ENCODE measurements at regions not wholly inside any gene's neighbourhood (a gene's known extent, or its start where the extent isn't known, plus 50 kb on each side); places are given as distances from the start of the nearest gene placed in this dataset.
"Not testable (repeated sequence)": the region's sequence is repeated elsewhere in the genome, so short reads cannot be mapped to it uniquely, and the experiment has no call there.

DNA sequence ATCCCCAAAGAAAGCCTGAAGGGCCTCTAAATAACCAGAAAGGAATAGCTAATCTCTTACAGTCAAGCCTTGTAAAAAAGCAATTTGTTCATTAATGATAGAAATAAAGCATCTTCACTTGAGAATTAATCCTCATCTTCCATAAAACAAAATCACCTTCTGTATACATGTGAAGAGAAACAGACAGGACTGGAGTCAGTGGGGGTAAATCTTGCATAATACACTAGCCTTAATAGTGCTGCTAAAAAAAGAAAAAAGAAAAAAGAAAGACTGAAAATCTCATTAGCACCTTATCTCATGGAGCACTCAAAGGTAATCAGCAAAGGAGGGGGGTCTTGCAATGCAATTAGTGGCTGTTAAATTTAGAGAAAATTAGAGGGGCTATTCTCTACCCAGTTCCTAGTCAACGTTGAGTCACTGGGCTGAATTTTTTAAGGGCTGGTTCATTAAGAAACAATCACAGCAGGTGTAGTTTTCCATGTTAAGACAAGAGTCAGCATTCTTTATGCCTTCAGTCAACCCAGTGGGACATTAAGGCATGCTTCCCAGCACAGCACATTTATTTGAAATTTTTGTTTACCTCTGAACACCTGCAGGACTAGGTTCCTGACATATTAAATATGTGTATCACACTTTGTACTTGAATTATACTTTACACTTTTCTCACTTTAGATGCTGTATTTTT lies 1455.7 kb upstream of the CELF2 start:
- no peak for FAIRE-seq
- DNase-seq: no peak
- intact Hi-C loops (cut with DNase I): no loop called here
- Histone ChIP-seq H3K27me3 (no peaks in the 10 kb centered on the region), H3K4me3 (no peak overlapping the region), H3K27ac (no peak overlapping the region), H3K36me3 (no peaks in the 10 kb centered on the region), H3K9me3 (no peaks in the 10 kb centered on the region), H3K4me1 (no peaks in the 10 kb centered on the region)
- TF ChIP-seq, protein P1, sequence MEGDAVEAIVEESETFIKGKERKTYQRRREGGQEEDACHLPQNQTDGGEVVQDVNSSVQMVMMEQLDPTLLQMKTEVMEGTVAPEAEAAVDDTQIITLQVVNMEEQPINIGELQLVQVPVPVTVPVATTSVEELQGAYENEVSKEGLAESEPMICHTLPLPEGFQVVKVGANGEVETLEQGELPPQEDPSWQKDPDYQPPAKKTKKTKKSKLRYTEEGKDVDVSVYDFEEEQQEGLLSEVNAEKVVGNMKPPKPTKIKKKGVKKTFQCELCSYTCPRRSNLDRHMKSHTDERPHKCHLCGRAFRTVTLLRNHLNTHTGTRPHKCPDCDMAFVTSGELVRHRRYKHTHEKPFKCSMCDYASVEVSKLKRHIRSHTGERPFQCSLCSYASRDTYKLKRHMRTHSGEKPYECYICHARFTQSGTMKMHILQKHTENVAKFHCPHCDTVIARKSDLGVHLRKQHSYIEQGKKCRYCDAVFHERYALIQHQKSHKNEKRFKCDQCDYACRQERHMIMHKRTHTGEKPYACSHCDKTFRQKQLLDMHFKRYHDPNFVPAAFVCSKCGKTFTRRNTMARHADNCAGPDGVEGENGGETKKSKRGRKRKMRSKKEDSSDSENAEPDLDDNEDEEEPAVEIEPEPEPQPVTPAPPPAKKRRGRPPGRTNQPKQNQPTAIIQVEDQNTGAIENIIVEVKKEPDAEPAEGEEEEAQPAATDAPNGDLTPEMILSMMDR (IDR thresholded peaks at IDR 0.05): no peak
- WGBS, 2 donors: 5 to 8% methylated on average over 1 of the region's 1 CpG
- no peak for ATAC-seq

DNA sequence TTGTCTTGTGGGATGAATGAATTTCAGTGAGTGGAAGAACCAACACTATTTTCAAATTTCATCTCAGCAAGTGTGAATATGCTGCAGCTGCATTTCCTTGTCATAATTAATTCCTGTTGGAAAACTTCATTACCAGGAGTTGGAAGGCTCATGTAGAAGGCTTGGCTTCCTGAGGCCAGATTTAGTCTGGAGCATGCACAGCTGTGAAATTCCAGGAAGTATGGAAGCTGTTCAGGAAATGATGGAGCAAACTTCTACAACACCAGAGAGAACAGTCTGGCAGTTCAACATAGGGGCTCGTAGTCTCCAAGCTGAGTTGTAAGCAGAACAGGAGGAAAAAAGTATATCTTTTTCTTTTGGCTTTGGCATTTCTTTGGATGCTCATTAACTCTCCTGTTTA lies 1439.9 kb upstream of the CELF2 start:
- H3K4me3 ChIP-seq: no peak overlapping the region
- no peaks in the 10 kb centered on the region for H3K9me3 ChIP-seq
- H3K36me3 ChIP-seq: no peaks in the 10 kb centered on the region
- 48 to 49% methylated on average over 1 of the region's 1 CpG for WGBS, 2 donors
- no peak for DNase-seq
- no peak for FAIRE-seq
- no peak for ATAC-seq
- TF ChIP-seq, protein P1 (IDR thresholded peaks at IDR 0.05): no peak
- H3K4me1 ChIP-seq: no peaks in the 10 kb centered on the region
- intact Hi-C loops (cut with DNase I): no loop called here
- no peaks in the 10 kb centered on the region for H3K27me3 ChIP-seq
- H3K27ac ChIP-seq: no peak overlapping the region

DNA sequence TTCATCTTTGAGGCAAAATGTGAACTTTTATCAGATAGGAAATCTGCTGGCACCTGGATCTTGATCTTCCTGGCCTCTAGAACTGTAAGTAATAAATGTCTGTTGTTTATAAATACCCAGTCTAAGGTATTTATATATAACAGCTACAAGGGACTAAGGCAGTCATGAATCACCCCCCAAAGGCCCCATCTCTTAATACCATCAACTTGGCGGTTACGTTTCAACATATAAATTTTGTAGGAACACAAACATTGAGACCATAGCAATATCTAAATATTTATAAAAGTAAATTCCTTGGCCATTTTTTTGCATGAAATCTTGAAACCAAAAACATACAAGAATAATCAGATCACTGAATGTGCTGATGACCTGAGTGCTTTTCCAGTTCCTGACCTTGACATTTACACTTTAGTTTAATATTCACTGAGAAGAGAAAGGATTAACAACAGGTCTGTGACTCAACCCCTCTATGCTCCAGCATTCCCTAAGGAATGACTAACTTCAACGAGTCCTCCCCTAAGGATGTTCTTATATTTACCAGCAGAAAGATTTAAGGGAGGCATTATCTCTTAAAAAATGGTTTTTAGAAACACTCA lies 1438.5 kb upstream of the CELF2 start:
- 78 to 80% methylated on average over 3 of the region's 3 CpGs for WGBS, 2 donors
- Histone ChIP-seq H3K36me3 (no peaks in the 10 kb centered on the region), H3K27ac (no peak overlapping the region), H3K27me3 (no peaks in the 10 kb centered on the region), H3K9me3 (no peaks in the 10 kb centered on the region), H3K4me1 (no peaks in the 10 kb centered on the region), H3K4me3 (no peak overlapping the region)
- TF ChIP-seq, protein P1 (IDR thresholded peaks at IDR 0.05): no peak
- ATAC-seq (no peak), FAIRE-seq (peak; percentile 17), DNase-seq (no peak)
- intact Hi-C loops (cut with DNase I): no loop called here

DNA sequence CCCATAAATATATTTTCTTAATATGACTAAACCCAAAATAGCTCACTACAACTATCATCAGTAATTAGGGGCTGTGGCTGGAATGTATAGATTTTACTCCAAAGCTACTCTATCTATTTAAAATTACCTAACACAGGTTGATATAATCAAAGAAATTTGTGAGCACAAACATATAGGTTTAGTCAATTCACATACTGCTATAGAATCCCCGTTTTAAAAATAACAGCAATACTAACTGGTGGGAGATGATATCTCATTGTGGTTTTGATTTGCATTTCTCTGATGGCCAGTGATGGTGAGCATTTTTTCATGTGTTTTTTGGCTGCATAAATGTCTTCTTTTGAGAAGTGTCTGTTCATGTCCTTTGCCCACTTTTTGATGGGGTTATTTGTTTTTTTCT lies 1434.9 kb upstream of the CELF2 start:
- intact Hi-C loops (cut with DNase I); H3K4me1 ChIP-seq; FAIRE-seq; H3K27ac ChIP-seq; H3K27me3 ChIP-seq; ATAC-seq; H3K4me3 ChIP-seq; DNase-seq; H3K36me3 ChIP-seq; H3K9me3 ChIP-seq: not testable (repeated sequence)
- WGBS, 2 donors: 44 to 67% methylated on average over 1 of the region's 1 CpG

DNA sequence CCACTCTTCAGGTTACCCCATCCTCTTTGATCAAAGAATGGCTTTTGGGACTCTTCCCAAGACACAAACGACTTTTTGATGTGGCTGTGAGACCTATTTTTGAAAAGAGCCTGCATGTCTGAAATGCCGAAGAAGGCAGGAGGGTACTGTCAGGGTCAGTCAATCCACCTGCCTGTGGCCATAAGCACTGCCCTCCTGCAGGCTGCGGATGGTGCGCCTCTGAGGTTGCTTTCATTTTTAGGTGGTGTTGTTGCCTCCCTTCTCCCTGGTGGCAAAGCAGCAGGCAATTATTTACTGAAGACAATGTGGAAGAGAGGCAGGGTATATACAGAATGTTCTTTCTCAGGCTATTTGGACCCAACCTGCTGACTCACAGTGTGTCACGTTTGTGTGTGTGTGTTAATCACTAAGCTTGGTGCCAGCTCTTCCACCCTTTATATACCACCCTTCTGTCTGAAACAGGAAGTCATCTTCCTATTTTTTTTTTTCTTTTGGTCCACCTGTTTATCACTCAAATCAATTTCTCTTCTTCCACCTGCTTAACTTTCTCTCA lies 1421.2 kb upstream of the CELF2 start:
- H3K4me1 ChIP-seq: no peaks in the 10 kb centered on the region
- FAIRE-seq (no peak), ATAC-seq (no peak), DNase-seq (no peak)
- intact Hi-C loops (cut with DNase I): no loop called here
- H3K4me3 ChIP-seq: no peak overlapping the region
- H3K9me3 ChIP-seq: no peaks in the 10 kb centered on the region
- H3K27me3 ChIP-seq: no peaks in the 10 kb centered on the region
- H3K27ac ChIP-seq: no peak overlapping the region
- TF ChIP-seq, protein P1 (IDR thresholded peaks at IDR 0.05): no peak
- no peaks in the 10 kb centered on the region for H3K36me3 ChIP-seq
- 61 to 63% methylated on average over 5 of the region's 5 CpGs for WGBS, 2 donors
